ENCODE measurements at regions not wholly inside any gene's neighbourhood (a gene's known extent, or its start where the extent isn't known, plus 50 kb on each side); places are given as distances from the start of the nearest gene placed in this dataset.
"Not testable (repeated sequence)": the region's sequence is repeated elsewhere in the genome, so short reads cannot be mapped to it uniquely, and the experiment has no call there.

DNA sequence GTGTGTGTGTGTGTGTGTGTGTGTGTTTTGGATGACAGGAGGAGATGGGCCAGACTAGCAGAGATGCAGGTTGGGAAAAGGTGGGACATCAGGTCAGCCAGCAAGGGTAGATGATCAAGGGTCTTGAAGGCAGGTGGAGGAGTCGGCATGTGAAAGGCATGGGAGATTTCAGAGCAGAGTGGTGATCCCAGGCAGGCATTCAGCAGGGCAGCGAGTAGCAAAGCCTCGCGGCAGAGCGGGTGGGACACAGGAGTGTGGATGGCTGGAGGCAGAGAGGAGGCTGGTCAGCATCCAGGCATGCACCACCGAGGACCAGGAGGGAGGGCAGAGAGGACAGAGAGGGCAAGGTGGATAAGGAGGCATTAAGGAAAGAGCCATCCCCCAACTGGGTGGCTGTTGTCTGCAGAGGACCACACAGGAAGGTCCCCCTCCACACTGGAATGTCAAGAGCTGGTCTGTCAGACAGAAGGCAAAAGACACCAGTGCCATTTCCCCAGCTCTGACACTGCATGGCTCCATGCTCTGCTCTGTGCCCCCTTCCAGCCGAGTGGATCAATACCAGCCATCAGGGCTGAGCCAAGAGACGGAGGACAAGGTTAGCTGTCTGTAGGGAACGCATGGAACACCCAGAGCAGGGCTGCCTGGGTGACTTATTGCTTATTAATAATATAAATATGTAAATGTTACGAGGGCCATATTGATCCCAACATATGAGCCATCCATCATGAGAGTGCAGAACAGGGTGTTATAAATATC, 74.8 kb upstream of the RPL38 start:
- DNase-seq, result no peak

DNA sequence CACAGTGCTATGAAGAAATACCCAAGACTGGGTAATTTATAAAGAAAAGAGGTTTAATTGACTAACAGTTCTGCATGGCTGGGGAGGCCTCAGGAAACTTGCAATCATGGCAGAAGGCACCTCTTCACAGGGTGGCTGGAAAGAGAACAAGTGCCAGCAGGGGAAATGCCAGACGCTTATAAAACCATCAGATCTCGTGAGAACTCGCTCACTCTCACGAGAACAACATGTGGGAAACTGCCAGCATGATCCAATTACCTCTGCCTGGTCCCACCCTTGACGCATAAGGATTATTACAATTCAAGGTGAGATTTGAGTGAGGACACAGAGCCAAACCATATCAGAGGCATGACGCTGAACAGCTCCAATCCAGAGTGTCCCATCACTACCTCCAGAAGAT, 73.7 kb upstream of the RPL38 start:
- not testable (repeated sequence) for DNase-seq

DNA sequence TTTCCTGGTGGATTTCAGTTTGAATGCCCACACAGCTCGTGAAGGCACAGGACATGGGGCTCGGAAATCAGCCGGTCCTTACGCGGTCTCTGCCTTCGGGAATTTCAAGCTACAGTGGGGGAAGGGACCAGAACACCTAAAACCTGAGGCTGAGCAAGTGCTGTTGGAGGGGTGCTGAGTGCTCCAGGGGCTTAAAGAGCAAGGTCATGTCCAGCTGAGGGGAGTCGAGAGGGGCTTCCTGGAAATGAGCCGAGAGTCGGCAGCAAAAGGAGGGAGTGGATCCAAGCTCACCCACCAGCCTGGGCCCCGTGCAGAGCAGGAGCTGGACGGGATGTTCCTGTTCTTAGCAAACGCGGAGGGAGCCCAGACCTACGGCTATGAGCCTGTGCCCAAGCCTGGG, 73.2 kb upstream of the RPL38 start:
- no peak for DNase-seq

DNA sequence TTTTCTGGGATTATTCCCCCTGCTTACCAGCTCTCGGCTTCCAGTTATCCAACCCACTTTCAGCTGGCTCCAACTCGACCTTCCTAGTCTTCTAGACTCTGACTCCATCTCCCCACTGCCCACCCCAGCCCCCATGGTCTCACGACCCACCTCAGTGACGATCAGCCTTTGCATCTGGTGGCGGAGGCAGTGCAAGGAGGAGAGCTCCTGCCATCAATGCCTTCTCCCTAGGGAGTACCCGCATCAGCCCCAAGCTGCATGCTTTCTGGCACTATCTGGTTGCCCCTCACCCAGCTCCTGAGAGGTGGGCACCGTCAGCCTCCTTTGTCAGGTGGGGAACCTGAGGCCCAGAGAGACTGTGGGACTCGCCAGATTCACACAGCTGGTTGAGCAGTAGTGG, 72.6 kb upstream of the RPL38 start:
- no peak for DNase-seq

DNA sequence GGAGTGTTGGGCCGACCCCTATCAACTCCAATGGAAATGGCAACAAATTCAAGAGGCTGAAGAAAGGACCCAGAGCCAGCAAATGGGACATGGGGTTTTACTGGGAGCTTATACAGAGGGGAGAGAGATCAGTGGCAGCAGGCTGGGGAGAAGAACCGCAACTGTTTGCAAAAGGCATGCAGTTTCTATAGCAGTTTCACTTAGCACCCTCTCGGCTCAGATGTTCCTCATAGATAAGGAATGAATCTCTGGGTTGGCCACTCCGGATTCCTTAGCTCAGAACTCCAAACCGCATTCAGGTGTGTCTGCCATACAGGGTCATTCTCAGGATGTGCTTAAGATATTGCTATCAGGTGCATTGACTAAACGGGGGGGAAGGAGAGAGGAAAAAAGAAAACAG, 71.1 kb upstream of the RPL38 start:
- no peak for DNase-seq

DNA sequence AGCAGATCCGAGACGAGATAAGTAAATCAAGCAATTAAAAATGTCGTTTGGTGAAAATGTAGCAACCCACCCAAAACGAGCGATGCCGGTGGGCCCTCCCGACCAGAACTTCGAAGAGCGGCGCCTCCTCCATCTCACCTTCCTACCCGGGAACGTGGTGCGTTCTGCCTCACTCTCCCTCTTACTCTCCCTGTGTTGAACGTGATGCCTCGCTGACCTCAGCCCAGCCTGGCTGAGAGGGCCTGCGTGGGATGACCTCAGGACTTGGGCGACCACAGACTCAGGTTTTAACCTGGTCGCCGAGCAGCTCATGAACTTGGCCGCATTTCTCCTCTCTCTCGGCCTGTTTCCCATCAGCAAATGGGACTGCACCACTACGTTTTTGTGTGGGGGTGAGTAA, 69.7 kb upstream of the RPL38 start:
- DNase-seq, result no peak

DNA sequence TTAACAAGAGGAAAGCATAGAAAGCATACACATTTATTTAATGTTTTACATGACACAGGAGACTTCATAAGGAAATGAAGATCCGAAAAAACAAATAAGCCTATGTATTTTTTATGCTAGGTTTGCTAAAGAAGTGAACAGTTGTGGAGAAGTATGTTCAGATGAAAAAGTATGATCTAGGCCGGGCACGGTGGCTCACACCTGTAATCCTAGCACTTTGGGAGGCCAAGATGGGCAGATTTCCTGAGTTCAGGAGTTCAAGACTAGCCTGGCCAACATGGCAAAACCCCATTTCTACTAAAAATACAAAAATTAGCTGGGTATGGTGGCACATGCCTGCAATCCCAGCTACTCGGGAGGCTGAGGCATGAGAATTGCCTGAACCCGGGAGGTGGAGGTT, 69.2 kb upstream of the RPL38 start:
- DNase-seq, result not testable (repeated sequence)

DNA sequence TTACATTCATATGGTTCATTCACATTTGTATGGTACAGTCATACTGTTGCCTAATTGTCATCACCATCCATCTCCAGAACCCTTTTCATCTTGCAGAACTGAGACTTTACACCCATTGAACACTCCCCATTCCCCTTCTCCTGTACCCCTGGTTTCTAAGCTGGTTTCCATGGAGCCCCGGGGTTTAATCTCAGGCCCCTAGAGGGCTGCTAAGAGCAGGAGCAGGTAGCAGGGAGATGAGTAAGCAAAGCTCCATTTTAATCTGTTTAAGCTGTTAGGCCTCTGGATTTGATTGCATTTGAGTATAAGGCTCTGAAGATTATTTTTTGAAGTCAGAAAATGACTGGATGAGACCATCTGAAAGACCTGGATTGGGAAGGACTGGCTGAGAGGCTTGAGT, 68.5 kb upstream of the RPL38 start:
- DNase-seq, result no peak

DNA sequence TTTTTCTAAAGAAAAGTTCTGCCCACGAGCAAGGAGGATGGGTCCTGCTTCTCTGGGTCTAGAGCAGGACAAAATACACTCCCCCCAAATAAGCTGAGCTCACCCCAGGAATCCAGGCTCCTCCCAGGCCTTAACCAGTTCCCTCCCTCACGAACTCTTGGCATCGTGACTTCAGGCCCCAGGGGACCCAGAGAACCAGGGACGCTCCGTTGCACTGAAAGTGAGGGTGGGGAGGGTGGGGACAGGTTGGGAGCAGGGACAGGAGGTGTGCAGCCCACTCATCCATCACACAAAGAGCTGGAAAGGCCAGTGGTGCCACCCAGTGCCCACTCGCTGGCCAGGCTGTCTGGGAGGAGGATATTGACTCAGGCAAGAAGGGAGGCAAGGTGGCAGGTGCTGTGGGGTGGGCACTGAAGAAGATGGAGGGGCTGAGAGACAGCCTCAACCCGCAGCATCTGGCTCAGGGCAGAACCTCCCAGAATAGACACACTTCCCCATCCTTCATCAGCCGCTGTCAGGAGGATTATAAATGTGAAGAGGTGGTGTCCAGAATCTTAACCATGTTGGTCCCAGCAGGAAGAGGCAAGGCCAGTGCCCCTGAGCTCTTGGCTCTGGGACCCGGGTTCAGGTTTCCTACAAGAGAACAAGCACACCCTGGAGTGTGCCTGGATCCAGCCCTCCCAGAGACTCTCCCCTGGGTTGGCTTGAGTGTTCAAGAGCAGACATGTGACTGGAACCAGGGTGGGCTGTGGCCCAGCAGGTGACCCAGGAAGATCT, 67.9 kb upstream of the RPL38 start:
- no peak for DNase-seq

DNA sequence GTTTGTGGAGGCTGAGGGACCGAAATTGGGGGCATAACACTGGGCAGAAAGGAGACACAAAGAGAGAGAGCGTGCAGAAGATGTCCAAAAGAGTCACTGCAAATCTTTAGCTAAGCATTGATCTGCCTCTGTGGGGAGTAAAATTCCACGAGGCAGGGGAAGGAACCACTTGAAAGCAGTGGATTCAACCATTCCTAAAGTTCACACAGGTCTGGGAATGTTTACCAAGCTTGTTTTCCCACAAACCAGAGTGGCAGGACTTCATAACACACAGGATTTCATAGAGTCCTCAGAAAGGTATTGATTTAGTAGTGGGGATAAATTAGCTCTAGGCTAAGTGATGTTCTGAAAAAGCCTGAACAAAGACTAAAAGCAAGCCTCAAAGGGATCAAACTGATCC, 66.1 kb upstream of the RPL38 start:
- no peak for DNase-seq

DNA sequence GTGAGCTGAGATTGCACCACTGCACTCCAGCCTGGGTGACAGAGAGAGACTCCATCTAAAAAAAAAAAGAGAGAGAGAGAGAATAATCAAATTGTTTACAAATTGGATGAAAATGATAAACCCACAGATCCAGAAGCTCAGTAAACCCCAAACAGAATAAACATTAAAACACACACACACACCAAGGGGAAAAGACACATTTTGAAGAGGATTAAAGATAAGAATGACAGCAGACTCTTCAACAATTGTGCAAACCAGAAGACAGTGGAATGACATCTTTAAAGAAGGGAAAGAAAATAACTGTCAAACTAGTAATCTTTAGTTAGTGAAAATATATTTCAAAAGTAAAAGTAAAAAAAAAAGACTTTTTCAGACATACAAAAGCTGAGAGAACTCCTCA, 64.4 kb upstream of the RPL38 start:
- DNase-seq, result no peak

DNA sequence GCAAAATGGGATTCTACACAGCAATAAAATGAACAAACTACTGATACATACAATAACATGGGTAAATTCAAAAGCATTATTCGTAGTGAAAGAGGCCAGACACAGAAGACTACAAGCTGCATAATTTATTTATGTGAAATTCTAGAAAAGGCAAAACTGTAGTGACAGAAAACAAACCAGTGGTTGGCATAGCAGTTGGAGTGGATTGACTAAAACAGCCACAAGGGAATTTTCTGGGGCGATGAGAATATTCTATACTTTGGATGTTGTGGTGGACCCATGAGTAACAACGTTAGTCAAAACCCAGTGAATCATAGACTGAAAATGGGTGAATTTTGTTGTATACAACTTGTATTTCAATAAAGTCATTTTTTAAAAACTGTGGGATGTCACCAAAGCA, 63.2 kb upstream of the RPL38 start:
- no peak for DNase-seq

DNA sequence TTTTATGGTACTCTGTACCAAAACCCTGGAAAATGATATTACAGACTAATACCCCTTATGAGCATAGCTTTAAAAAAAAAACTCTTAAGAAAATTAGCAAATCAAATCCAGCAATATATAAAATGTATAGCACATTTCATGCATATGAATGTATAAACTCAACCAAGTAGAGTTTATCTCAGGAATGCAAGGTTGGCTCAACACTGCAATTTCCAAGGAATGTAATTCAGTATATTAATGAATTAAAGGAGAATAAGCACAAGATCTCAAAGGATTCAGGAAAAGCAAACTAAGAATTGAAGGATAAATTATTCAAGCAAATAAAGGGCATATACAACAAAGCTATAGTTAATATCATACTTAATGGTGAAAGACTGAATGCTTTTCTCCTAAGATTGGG, 61.9 kb upstream of the RPL38 start:
- no peak for DNase-seq

DNA sequence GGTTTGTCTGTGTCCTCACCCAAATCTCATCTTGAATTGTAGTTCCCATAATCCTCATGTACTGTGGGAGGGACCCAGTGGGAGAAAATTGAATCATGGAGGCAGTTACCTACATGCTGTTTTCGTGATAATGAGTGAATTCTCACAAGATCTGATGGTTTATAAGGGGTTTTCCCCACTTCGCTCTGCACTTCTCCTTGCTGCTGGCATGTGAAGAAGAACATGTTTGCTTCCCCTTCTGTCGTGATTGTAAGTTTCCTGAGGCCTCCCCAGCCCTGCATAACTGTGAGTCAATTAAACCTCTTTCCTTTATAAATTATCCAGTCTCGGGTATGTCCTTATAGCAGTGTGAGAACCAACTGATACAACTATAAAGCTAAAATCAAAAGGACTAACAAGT, 60.2 kb upstream of the RPL38 start:
- not testable (repeated sequence) for DNase-seq

DNA sequence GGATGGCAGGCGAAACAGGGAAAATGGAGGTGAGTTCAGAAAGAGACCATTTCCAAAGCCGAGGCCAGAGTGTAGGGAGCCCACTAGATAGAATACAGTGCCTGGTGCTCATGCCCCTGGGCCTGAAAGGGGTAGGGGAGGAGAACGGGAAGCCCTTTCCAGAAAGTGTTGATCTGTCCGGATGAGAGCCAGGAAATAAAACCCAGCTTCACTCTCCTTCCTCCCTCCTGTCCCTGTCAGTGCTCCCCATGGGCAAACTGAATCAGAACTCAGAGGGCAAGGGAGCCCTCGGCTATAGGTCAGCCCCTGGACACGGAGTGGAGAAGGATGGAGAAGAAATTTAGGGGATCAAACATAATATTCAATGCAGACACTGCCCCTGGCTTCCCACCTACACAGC, 57.7 kb upstream of the RPL38 start:
- DNase-seq, result no peak

DNA sequence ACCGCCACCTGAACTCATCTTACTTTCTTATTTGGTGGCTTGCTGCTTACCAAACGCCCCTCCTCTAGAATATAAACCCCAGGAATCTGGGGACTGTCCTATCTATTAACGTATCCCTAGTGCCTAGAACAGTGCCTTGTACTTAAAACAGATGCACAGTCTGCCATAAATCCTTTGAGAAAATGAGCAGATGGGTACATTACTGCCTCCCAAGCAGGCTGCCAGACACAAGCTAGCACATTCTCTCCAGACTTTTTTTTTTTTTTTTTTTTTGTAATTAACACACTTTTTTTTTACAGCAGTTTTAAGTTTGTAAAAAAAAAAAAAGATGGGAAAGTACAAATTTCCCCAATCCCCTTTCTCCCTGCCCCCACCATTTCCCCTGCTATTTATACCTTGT, 57.3 kb upstream of the RPL38 start:
- DNase-seq, result no peak

DNA sequence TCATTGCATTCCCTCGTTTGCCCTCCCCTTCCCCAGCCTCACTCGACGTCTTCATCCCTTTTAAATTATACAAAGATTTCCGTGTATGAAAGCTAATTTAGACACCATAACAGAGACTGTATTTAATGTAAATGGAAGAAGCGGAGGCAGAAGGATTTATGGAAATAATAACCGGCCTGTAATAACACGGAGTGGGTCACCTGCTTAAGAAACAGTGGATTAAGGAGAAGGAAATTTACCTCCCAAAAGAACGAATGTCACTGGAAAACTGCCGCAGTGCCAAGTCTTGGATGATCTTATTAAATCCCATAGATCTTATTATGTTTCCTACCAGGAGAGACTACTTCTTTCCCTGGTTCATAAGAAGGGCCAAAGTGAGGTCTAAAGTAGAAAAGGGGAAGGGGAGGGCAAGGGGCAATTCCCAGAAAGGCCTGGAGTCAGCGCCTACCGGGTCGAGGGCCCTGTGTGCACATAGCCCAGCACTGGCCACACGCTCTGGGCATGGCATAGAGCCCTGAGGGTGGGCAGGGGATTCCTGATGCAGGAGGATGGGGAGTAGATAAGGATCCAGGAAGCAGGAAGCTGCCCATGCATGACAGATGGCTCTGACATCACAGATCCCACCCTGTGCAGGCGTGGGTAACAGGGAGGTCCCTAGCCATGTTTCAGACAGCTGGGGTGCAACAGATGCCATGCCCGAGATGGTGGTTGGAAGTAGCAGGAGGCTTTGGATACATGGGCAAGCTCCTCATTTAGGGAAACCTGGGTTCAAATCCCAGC, 56.2 kb upstream of the RPL38 start:
- no peak for DNase-seq

DNA sequence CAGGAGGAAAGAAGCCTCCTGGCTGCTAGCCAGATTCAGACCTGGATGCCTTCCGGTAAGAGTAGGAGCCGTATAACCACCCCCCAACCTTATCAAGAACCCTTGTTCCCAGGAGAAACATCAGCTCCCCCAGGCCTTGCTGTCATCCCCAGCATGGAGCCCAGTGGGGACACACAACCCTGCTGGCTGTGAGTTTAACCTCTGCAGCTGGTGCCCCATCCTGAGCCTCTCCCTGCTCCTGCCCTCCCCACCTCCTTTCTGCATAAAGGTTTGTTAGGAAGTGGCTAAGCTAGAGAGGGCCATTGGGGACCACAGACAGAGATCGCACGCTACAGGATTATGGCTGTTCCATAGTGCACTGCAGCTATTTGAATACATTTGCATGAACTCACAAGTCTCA, 55.5 kb upstream of the RPL38 start:
- no peak for DNase-seq

DNA sequence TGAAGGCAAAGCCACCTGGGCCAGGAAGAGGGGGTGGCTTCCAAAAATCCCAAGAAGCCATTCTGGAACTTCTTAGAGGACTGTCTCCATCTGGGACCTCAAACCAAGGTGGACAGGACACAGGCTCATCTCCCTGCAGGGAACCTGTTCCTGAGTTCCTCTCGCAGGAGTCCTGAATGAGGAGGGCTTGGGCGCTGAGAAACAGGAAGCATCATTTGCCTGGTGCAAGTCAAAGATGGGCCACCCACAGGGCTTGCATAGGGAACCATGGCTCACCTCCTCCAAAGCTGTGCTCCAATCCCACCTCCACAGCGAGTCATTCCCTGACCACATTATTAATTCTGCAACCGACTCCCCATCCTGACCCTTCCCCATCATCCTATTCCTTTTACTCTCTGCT, 55.0 kb upstream of the RPL38 start:
- DNase-seq, result no peak

DNA sequence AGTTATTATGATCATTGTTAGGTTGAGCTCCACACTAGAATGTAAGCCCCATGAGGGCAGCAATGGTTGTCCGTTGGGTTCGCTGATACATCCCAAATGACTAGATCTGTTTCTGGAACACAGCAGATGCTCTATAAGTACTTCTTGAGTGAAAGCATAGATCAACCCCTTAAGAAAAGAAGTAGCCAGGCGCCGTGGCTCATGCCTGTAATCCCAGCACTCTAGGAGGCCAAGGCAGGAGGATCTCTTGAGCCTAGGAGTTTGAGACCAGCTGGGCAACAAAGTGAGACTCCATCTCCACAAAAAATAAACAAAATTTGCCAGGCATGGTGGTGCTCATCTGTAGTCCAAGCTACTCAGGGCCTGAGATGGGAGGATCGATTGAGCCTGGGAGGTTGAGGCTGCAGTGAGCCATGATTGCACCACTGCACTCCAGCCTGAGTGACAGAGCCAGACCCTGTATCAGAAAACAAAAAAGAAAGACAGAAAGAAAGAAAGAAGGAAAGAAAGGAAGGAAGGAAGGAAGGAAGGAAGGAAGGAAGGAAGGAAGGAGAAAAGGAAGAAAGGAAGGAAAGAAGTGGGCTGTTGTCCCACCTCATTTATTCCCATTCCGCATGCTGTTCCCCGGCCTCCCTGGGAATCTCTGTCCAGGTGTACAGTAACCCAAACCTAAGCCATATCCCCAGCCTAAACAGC, 54.4 kb upstream of the RPL38 start:
- DNase-seq, result no peak

DNA sequence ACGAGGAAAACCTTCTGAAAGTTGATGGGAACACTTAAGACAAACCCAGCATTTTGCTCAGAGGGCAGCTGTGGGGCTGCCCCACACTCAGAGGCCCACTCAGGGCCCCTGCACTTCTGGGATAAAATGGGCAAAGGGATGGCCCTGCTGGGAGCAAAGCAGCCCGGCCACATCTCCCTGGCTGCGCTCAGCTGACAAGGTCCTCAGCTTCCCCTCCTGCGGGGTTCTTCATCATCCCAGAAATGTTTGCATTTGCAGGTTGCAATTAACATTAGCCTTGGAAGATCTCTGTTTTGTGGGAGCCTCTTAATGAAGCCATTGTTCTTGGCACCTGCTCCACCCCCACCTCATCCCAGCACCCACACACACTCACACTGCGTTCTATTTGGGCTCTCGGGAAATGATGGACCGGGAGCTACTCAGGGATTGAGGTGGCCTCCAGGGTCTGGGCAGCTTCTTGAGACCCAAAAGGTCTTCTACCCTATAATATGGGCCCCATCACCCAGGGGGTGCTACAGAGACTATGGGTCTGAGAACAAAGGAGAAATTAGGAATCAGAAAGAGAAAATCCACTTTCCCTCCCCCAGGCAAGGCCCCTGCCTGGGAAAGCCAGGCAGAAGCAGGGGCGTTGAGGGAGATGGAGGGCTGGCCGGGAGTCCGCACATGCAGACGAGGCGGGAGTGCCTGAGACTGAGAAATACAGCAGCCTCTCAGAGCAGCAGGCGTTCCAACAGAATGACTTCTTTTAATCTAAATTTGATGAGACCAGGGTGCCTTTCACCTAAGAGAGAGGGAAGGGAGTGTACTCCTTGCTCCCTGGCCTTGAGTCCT, 53.7 kb upstream of the RPL38 start:
- DNase-seq, result no peak

DNA sequence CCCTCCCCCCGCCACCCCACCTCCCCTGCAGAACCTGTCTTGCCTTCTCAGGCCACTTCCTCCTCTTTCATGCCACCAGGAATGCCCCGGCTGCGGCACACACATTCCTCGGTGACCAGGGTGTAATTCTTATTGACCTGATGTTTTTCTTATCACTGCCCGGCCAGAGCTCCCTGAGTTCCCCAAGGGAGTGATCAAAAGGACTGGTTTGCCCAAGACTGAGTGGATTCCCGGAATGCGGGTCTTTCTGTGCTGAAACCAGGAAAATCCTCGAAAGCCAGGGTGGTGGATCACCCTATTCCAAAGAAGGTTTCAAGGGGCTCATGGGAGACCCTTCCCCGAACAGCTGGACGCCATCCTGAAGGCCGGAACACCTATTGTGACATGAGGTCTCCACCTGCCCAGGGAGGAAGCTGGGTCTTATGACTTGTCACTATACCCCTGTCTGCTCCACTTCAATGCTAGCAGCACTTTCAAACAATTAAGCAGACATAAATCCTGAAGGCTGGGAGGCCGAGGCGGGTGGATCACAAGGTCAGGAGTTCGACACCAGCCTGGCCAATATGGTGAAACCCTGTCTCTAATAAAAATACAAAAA, 53.0 kb upstream of the RPL38 start:
- no peak for DNase-seq
